GM06990 (cell line): ENCODE measurements at regions not wholly inside any gene's neighbourhood (a gene's known extent, or its start where the extent isn't known, plus 50 kb on each side); places are given as distances from the start of the nearest gene placed in this dataset.

Experiments used
- DNase-seq: peaks from one replicate; pipeline ENCODE4 v3.0.0-alpha.2; 2011; ENCODE audit not compliant: insufficient read length; ENCODE audit errors: extremely low read depth
- H3K27me3 ChIP-seq: replicated peaks from 2 replicates; pipeline ENCODE4 v1.6.0; 2011; ENCODE audit warnings: low read length; ENCODE audit not compliant: control insufficient read depth, insufficient read depth
- H3K36me3 ChIP-seq: 2 replicates; pipeline ENCODE4 v1.5.1; 2011; ENCODE audit warnings: low read length; ENCODE audit not compliant: control insufficient read depth, insufficient read depth
- H3K4me3 ChIP-seq: replicated peaks from 2 replicates; pipeline ENCODE4 v1.5.1; 2011; ENCODE audit warnings: low read depth, mild to moderate bottlenecking, control low read depth, low read length
- CTCF ChIP-seq: IDR thresholded peaks from 2 replicates; pipeline ENCODE4 v1.5.1; 2011; ENCODE audit warnings: low read length, control low read depth, mild to moderate bottlenecking, inconsistent platforms; ENCODE audit not compliant: insufficient read depth, poor library complexity, severe bottlenecking

- H3K27me3 ChIP-seq, result no peaks in the 10 kb centered on the region
- TF ChIP-seq CTCF, result no peak
- H3K4me3 ChIP-seq, result no peak overlapping the region
- no peak for DNase-seq
- no peaks in the 10 kb centered on the region for H3K36me3 ChIP-seq
Measured at GRCh38 chr7:153858355-153858754, 193.8 kb upstream of the DPP6 start.

- no peak for TF ChIP-seq CTCF
- DNase-seq, result no peak
- Histone ChIP-seq H3K36me3 (no peaks in the 10 kb centered on the region), H3K27me3 (no peaks in the 10 kb centered on the region), H3K4me3 (no peak overlapping the region)
Measured at GRCh38 chr7:153859239-153859638, 193.0 kb upstream of the DPP6 start.

GRCh38 chr7:153886506-153887441 is 165.4 kb upstream of the DPP6 start:
- H3K27me3 ChIP-seq, result no peaks in the 10 kb centered on the region
- no peak for DNase-seq
- TF ChIP-seq CTCF, result no peak
- H3K4me3 ChIP-seq, result no peak overlapping the region
- no peaks in the 10 kb centered on the region for H3K36me3 ChIP-seq

GRCh38 chr7:153887749-153888569 is 164.2 kb upstream of the DPP6 start:
- Histone ChIP-seq H3K36me3 (no peaks in the 10 kb centered on the region), H3K27me3 (no peaks in the 10 kb centered on the region), H3K4me3 (no peak overlapping the region)
- no peak for TF ChIP-seq CTCF
- DNase-seq, result no peak

- TF ChIP-seq CTCF, result no peak
- Histone ChIP-seq H3K36me3 (no peaks in the 10 kb centered on the region), H3K4me3 (no peak overlapping the region), H3K27me3 (no peaks in the 10 kb centered on the region)
- no peak for DNase-seq
Measured at GRCh38 chr7:153891990-153892389, 160.2 kb upstream of the DPP6 start.
